ENCODE measurements at regions not wholly inside any gene's neighbourhood (a gene's known extent, or its start where the extent isn't known, plus 50 kb on each side); places are given as distances from the start of the nearest gene placed in this dataset.

DNA sequence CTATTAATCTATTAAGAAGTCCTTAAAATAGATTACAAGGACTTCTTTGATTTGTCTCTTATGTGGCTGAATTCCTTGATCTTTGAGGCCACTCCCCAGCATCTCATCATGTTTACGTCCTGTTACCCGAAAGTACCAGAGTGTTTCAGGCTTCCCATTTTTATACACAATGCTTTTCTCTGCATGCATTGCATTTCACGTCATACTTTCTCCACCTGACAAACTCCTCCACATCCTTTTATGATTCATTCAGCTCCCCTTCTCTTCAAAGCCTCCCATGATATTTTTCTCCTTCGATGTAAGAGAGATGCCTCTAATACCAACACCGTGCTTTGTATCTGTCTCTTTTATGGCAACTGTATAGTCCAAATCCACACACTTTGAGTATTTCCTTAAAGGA lies 379.0 kb upstream of the CRIM1 start (continued):
- no peak for TF ChIP-seq ZFHX2 (tag by site-specific recombination; conservative IDR thresholded peaks at IDR 0.05)
- TF ChIP-seq, protein P1, sequence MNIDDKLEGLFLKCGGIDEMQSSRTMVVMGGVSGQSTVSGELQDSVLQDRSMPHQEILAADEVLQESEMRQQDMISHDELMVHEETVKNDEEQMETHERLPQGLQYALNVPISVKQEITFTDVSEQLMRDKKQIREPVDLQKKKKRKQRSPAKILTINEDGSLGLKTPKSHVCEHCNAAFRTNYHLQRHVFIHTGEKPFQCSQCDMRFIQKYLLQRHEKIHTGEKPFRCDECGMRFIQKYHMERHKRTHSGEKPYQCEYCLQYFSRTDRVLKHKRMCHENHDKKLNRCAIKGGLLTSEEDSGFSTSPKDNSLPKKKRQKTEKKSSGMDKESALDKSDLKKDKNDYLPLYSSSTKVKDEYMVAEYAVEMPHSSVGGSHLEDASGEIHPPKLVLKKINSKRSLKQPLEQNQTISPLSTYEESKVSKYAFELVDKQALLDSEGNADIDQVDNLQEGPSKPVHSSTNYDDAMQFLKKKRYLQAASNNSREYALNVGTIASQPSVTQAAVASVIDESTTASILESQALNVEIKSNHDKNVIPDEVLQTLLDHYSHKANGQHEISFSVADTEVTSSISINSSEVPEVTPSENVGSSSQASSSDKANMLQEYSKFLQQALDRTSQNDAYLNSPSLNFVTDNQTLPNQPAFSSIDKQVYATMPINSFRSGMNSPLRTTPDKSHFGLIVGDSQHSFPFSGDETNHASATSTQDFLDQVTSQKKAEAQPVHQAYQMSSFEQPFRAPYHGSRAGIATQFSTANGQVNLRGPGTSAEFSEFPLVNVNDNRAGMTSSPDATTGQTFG (tag by site-specific recombination; IDR thresholded peaks at IDR 0.05; ENCODE audit: borderline replicate concordance), result no peak

DNA sequence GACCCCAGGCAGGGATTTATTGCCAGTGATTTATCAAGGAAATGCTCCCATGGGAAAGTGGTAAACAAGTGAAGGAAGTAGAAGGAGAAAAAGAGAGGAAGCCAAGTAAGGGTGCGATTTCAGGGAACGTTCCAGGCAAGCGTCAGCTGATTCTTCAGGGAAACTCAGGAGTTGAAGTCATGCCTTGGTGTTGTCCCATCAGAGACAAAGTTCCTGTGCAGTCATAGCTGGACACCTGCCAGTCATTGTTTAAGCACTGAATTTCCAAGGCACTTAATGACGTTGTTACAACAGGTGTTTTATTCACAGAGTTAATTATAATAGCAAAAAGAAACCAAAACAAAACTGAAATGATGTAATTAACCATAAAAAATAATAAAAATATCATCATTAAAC lies 381.8 kb upstream of the CRIM1 start:
- CTCF ChIA-PET, result interaction anchor here (0.5 to 1.2 kb wide), 4 partner anchors 483 to 1940 kb away, joined by 3 to 4 read pairs (median 4); no protein-coding TSS in a partner anchor
- H3K27ac ChIP-seq (ENCODE audit: extremely low read depth, low read depth, low read length), result no peak overlapping the region
- TF ChIP-seq ZNF23 (tag by site-specific recombination; IDR thresholded peaks at IDR 0.05; ENCODE audit: borderline replicate concordance) (no peak), ZNF549 (tag by site-specific recombination; IDR thresholded peaks at IDR 0.05) (no peak), KLF8 (tag by site-specific recombination; IDR thresholded peaks at IDR 0.05) (no peak), TRIM28 (IDR thresholded peaks at IDR 0.05; ENCODE audit: borderline replicate concordance, low read length) (no peak), ZNF514 (tag by site-specific recombination; IDR thresholded peaks at IDR 0.05) (no peak)
- H3K36me3 ChIP-seq (ENCODE audit: control insufficient read depth in 2 of 2, insufficient read depth in 1 of 2, low read length in 2 of 2), result no peaks in the 10 kb centered on the region
- POLR2A ChIA-PET, result no interaction called here
- no peak overlapping the region for H3K4me3 ChIP-seq (ENCODE audit: low read depth, low read length)
- no peaks in the 10 kb centered on the region for H3K9me3 ChIP-seq (ENCODE audit: control insufficient read depth, insufficient read depth, low read depth, low read length)
- no peaks in the 10 kb centered on the region for H3K4me1 ChIP-seq (ENCODE audit: control insufficient read depth, insufficient read depth, low read length)

DNA sequence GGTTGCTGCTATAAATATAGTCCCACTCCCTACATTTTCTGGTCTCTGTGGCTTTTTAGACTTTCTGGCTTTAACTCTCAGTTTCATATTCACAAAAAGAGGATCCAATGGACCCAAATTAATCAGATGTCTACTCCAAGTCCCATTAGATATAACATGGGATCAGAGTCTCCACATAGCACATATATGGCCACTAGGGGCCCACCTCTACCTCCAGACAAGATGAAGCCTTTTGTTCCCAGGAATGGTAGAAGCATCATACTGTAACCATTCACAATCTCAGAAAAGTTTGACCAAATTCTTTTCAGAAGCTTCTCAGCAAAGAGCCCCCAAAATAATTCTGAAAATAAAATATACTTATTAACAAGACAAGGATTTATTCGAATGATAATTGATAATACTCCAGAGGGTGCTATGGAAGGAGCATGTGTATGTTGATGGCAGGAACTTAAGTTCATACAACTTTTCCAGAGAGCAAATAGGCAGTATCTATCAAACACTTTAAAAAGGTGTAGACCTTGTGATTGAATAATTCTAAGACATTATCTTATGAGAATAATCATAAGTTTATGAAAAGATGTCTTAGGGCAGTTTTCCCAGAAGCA lies 382.3 kb upstream of the CRIM1 start:
- CTCF ChIA-PET, result interaction anchor here (0.5 to 1.2 kb wide), 3 partner anchors 483 to 851 kb away, joined by 3 to 4 read pairs (median 4); no protein-coding TSS in a partner anchor

DNA sequence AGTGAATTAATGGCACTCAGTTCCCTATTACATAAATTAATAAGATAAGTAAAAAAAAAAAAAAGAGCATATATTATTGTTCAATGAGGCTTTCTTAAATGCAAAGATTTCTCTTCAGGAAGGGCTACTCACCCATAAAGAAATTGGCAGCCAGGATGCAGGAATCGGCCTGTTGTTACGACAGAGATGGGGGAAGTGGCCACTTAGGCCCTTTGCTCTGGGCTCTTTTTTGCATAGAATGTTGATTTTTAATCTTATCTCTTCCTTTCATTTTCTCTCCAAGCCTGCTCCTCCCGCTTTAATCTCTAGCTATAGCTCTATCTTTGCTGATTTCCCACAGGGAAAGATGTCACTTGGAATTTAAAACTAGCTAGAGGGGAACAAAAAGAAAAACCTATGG lies 391.8 kb upstream of the CRIM1 start:
- Histone ChIP-seq H3K4me1 (ENCODE audit: control insufficient read depth, insufficient read depth, low read length) (no peaks in the 10 kb centered on the region), H3K4me3 (ENCODE audit: low read depth, low read length) (no peak overlapping the region), H3K9me3 (ENCODE audit: control insufficient read depth, insufficient read depth, low read depth, low read length) (no peaks in the 10 kb centered on the region), H3K27ac (ENCODE audit: extremely low read depth, low read depth, low read length) (no peak overlapping the region), H3K36me3 (ENCODE audit: control insufficient read depth in 2 of 2, insufficient read depth in 1 of 2, low read length in 2 of 2) (no peaks in the 10 kb centered on the region)
- CTCF ChIA-PET, result no interaction called here
- POLR2A ChIA-PET, result no interaction called here
- TF ChIP-seq ZBTB7A (tag by site-specific recombination; IDR thresholded peaks at IDR 0.05; ENCODE audit: low read depth) (no peak), RBAK (tag by site-specific recombination; IDR thresholded peaks at IDR 0.05) (no peak), ZNF302 (tag by site-specific recombination; IDR thresholded peaks at IDR 0.05; ENCODE audit: low read depth) (no peak), ZNF585B (tag by site-specific recombination; IDR thresholded peaks at IDR 0.05) (no peak), ZNF133 (tag by site-specific recombination; IDR thresholded peaks at IDR 0.05) (no peak), ZNF211 (tag by site-specific recombination; IDR thresholded peaks at IDR 0.05; ENCODE audit: low read depth) (no peak), BCL11B (tag by site-specific recombination; IDR thresholded peaks at IDR 0.05; ENCODE audit: low read depth) (no peak), ZNF670 (tag by site-specific recombination; IDR thresholded peaks at IDR 0.05; ENCODE audit: low read depth) (no peak), ZNF394 (tag by site-specific recombination; IDR thresholded peaks at IDR 0.05; ENCODE audit: borderline replicate concordance) (no peak), ZNF423 (tag by site-specific recombination; IDR thresholded peaks at IDR 0.05) (no peak), HOXA7 (CRISPR knock-in tag; IDR thresholded peaks at IDR 0.05; ENCODE audit: borderline replicate concordance) (no peak), ZNF510 (tag by site-specific recombination; IDR thresholded peaks at IDR 0.05; ENCODE audit: insufficient replicate concordance) (no peak), GFI1B (tag by site-specific recombination; IDR thresholded peaks at IDR 0.05) (no peak), ZNF24 (tag by site-specific recombination; IDR thresholded peaks at IDR 0.05) (no peak), ZNF776 (tag by site-specific recombination; IDR thresholded peaks at IDR 0.05; ENCODE audit: borderline replicate concordance) (no peak)
- TF ChIP-seq, protein P2, sequence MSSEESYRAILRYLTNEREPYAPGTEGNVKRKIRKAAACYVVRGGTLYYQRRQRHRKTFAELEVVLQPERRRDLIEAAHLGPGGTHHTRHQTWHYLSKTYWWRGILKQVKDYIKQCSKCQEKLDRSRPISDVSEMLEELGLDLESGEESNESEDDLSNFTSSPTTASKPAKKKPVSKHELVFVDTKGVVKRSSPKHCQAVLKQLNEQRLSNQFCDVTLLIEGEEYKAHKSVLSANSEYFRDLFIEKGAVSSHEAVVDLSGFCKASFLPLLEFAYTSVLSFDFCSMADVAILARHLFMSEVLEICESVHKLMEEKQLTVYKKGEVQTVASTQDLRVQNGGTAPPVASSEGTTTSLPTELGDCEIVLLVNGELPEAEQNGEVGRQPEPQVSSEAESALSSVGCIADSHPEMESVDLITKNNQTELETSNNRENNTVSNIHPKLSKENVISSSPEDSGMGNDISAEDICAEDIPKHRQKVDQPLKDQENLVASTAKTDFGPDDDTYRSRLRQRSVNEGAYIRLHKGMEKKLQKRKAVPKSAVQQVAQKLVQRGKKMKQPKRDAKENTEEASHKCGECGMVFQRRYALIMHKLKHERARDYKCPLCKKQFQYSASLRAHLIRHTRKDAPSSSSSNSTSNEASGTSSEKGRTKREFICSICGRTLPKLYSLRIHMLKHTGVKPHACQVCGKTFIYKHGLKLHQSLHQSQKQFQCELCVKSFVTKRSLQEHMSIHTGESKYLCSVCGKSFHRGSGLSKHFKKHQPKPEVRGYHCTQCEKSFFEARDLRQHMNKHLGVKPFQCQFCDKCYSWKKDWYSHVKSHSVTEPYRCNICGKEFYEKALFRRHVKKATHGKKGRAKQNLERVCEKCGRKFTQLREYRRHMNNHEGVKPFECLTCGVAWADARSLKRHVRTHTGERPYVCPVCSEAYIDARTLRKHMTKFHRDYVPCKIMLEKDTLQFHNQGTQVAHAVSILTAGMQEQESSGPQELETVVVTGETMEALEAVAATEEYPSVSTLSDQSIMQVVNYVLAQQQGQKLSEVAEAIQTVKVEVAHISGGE (tag by site-specific recombination; conservative IDR thresholded peaks at IDR 0.05; ENCODE audit: low read depth), result no peak

More for the DNA sequence above, 382.3 kb upstream of the CRIM1 start:
- H3K36me3 ChIP-seq (ENCODE audit: control insufficient read depth in 2 of 2, insufficient read depth in 1 of 2, low read length in 2 of 2), result no peaks in the 10 kb centered on the region
- no peak overlapping the region for H3K27ac ChIP-seq (ENCODE audit: extremely low read depth, low read depth, low read length)
- no peak for TF ChIP-seq ZNF660 (tag by site-specific recombination; IDR thresholded peaks at IDR 0.05)
- no peak for TF ChIP-seq TRIM28 (IDR thresholded peaks at IDR 0.05; ENCODE audit: borderline replicate concordance, low read length)
- no peak for TF ChIP-seq ZNF132 (tag by site-specific recombination; IDR thresholded peaks at IDR 0.05; ENCODE audit: borderline replicate concordance)
- no peak for TF ChIP-seq YY1 (tag by site-specific recombination; IDR thresholded peaks at IDR 0.05)
- POLR2A ChIA-PET, result no interaction called here
- no peaks in the 10 kb centered on the region for H3K4me1 ChIP-seq (ENCODE audit: control insufficient read depth, insufficient read depth, low read length)
- no peaks in the 10 kb centered on the region for H3K9me3 ChIP-seq (ENCODE audit: control insufficient read depth, insufficient read depth, low read depth, low read length)
- H3K4me3 ChIP-seq (ENCODE audit: low read depth, low read length), result no peak overlapping the region

Data from HEK293 (cell line).